H9 (cell line): ENCODE measurements at regions not wholly inside any gene's neighbourhood (a gene's known extent, or its start where the extent isn't known, plus 50 kb on each side); places are given as distances from the start of the nearest gene placed in this dataset.

Experiments
- DNase-seq: peaks from one replicate; pipeline ENCODE4 v3.0.0-alpha.2; 2017
- H2AFZ ChIP-seq: one replicate; pipeline ENCODE4 v1.6.1; 2013; ENCODE audit warnings: mild to moderate bottlenecking, low read length, control low read depth, moderate library complexity
- H2AK5ac ChIP-seq: 2 replicates; pipeline ENCODE4 v1.6.1; 2013; ENCODE audit warnings: low read length, control low read depth, mixed read lengths; ENCODE audit not compliant: insufficient read length
- H2BK120ac ChIP-seq: one replicate; pipeline ENCODE4 v1.6.1; 2013; ENCODE audit warnings: low read depth, mild to moderate bottlenecking, low read length, control low read depth, inconsistent platforms; ENCODE audit not compliant: poor library complexity, severe bottlenecking
- H2BK12ac ChIP-seq: 2 replicates; pipeline ENCODE4 v1.6.1; 2013; ENCODE audit warnings: low read length, control low read depth, mixed read lengths, low read depth; ENCODE audit not compliant: insufficient read length
- H2BK15ac ChIP-seq: 2 replicates; pipeline ENCODE4 v1.6.1; 2013; ENCODE audit warnings: low read depth, low read length, control low read depth
- H2BK20ac ChIP-seq: one replicate; pipeline ENCODE4 v1.6.1; 2013; ENCODE audit warnings: low read depth, mild to moderate bottlenecking, low read length, control low read depth, inconsistent platforms; ENCODE audit not compliant: poor library complexity, severe bottlenecking
- H2BK5ac ChIP-seq: 2 replicates; pipeline ENCODE4 v1.6.1; 2013; ENCODE audit warnings: low read length, control low read depth, mixed read lengths; ENCODE audit not compliant: insufficient read length
- H3K14ac ChIP-seq: 2 replicates; pipeline ENCODE4 v1.6.1; 2013; ENCODE audit warnings: low read length, control low read depth; ENCODE audit not compliant: insufficient read depth
- H3K18ac ChIP-seq: 2 replicates; pipeline ENCODE4 v1.6.1; 2013; ENCODE audit warnings: low read depth, mild to moderate bottlenecking, mixed read lengths, low read length, control low read depth; ENCODE audit not compliant: insufficient read length
- H3K23ac ChIP-seq: 2 replicates; pipeline ENCODE4 v1.6.1; 2013; ENCODE audit warnings: low read length, control low read depth, mixed read lengths, low read depth; ENCODE audit not compliant: insufficient read length
- H3K23me2 ChIP-seq: 2 replicates; pipeline ENCODE4 v1.6.1; 2013; ENCODE audit warnings: low read depth, mild to moderate bottlenecking, mixed read lengths, low read length, control low read depth; ENCODE audit not compliant: insufficient read length, poor library complexity, severe bottlenecking
- H3K27ac ChIP-seq: 2 replicates; pipeline ENCODE4 v1.5.1; 2013; ENCODE audit warnings: low read length, control low read depth, mixed read lengths, low read depth; ENCODE audit not compliant: insufficient read length
- H3K27me3 ChIP-seq: 2 replicates; pipeline ENCODE4 v1.6.1; 2013; ENCODE audit warnings: low read length, control low read depth, inconsistent platforms; ENCODE audit not compliant: insufficient read depth
- H3K4ac ChIP-seq: 2 replicates; pipeline ENCODE4 v1.6.1; 2013; ENCODE audit warnings: low read depth, mild to moderate bottlenecking, control low read depth, inconsistent platforms, low read length, moderate library complexity
- H3K4me1 ChIP-seq: 2 replicates; pipeline ENCODE4 v1.6.1; 2013; ENCODE audit warnings: low read length, control low read depth, inconsistent platforms; ENCODE audit not compliant: insufficient read depth
- H3K4me2 ChIP-seq: 2 replicates; pipeline ENCODE4 v1.6.1; 2013; ENCODE audit warnings: low read length, control low read depth, mixed read lengths; ENCODE audit not compliant: insufficient read length, insufficient read depth
- H3K56ac ChIP-seq: 2 replicates; pipeline ENCODE4 v1.6.1; 2013; ENCODE audit warnings: low read depth, mild to moderate bottlenecking, mixed read lengths, low read length, control low read depth; ENCODE audit not compliant: insufficient read length
- H3K79me1 ChIP-seq: 2 replicates; pipeline ENCODE4 v1.6.1; 2013; ENCODE audit warnings: low read depth, mild to moderate bottlenecking, moderate library complexity, low read length, control low read depth, inconsistent platforms; ENCODE audit not compliant: insufficient read depth, poor library complexity, severe bottlenecking
- H3K79me2 ChIP-seq: 2 replicates; pipeline ENCODE4 v1.6.1; 2013; ENCODE audit warnings: low read length, control low read depth, inconsistent platforms; ENCODE audit not compliant: insufficient read depth
- H3K9ac ChIP-seq: 2 replicates; pipeline ENCODE4 v1.6.1; 2013; ENCODE audit warnings: low read length, control low read depth, mixed read lengths; ENCODE audit not compliant: insufficient read length; ENCODE audit errors: extremely low read depth
- H3K9me3 ChIP-seq: one replicate; pipeline ENCODE4 v1.6.1; 2013; ENCODE audit warnings: low read depth, low read length, inconsistent platforms; ENCODE audit not compliant: control insufficient read depth
- H3T11ph ChIP-seq: one replicate; pipeline ENCODE4 v1.6.1; 2013; ENCODE audit warnings: mild to moderate bottlenecking, low read length, control low read depth, inconsistent platforms
- H4K20me1 ChIP-seq: one replicate; pipeline ENCODE4 v1.6.1; 2013; ENCODE audit not compliant: control insufficient read depth, insufficient read length, insufficient read depth
- H4K5ac ChIP-seq: 2 replicates; pipeline ENCODE4 v1.6.1; 2013; ENCODE audit warnings: low read depth, mild to moderate bottlenecking, mixed read lengths, low read length, control low read depth; ENCODE audit not compliant: insufficient read length
- H4K8ac ChIP-seq: replicated peaks from 2 replicates; pipeline ENCODE4 v1.6.1; 2013; ENCODE audit warnings: low read length, control low read depth, mixed read lengths, low read depth; ENCODE audit not compliant: insufficient read length
- H4K91ac ChIP-seq: 2 replicates; pipeline ENCODE4 v1.6.1; 2013; ENCODE audit warnings: low read depth, mild to moderate bottlenecking, moderate library complexity, mixed read lengths, low read length, control low read depth; ENCODE audit not compliant: insufficient read length
- H3K27ac Mint-ChIP-seq, 3 experiments: 2 replicates in 2 of 3; 3 replicates in 1 of 3; pipeline ENCODE4 v1.8.0; 2020 to 2021; ENCODE audit warnings: mixed read lengths in 3 of 3, mild to moderate bottlenecking in 1 of 3, moderate library complexity in 1 of 3
- H3K27me3 Mint-ChIP-seq: 2 replicates; pipeline ENCODE4 v1.8.0; 2021; ENCODE audit warnings: low read depth, mild to moderate bottlenecking, moderate library complexity, mixed read lengths
- H3K36me3 Mint-ChIP-seq, 3 experiments: 2 replicates in 2 of 3; 3 replicates in 1 of 3; pipeline ENCODE4 v1.8.0; 2020 to 2021; ENCODE audit warnings: low read depth in 3 of 3, mixed read lengths in 3 of 3; ENCODE audit not compliant: insufficient read depth in 1 of 3
- H3K4me1 Mint-ChIP-seq, 2 experiments: 2 replicates each; pipeline ENCODE4 v1.8.0; 2020; ENCODE audit warnings: mixed read lengths in 2 of 2
- H3K4me3 Mint-ChIP-seq, 2 experiments: 2 replicates in 1 of 2; 3 replicates in 1 of 2; pipeline ENCODE4 v1.8.0; 2020 to 2021; ENCODE audit warnings: mild to moderate bottlenecking in 2 of 2, mixed read lengths in 2 of 2, moderate library complexity in 1 of 2
- H3K9me3 Mint-ChIP-seq, 2 experiments: 2 replicates in 1 of 2; 3 replicates in 1 of 2; pipeline ENCODE4 v1.8.0; 2020; ENCODE audit warnings: mild to moderate bottlenecking in 2 of 2, mixed read lengths in 2 of 2, moderate library complexity in 1 of 2
- CTCF ChIP-seq: fragments of 200-600 bp; sonication (generic); conservative IDR thresholded peaks from 3 replicates; pipeline ENCODE4 v1.8.0; 2021; ENCODE audit warnings: antibody characterized with exemption, mild to moderate bottlenecking

- Histone ChIP-seq H4K91ac (no peak overlapping the region), H3K79me1 (no peaks in the 10 kb centered on the region), H3T11ph (no peak overlapping the region), H2AK5ac (no peak overlapping the region), H2BK120ac (no peak overlapping the region), H3K23me2 (no peaks in the 10 kb centered on the region), H3K56ac (no peak overlapping the region), H2BK5ac (no peak overlapping the region), H3K23ac (no peak overlapping the region), H3K79me2 (no peaks in the 10 kb centered on the region), H2AFZ (no peak overlapping the region), H3K4me2 (no peak overlapping the region), H4K20me1 (no peaks in the 10 kb centered on the region), H3K27me3 (no peaks in the 10 kb centered on the region), H4K8ac (no peak overlapping the region), H3K18ac (no peak overlapping the region), H4K5ac (no peak overlapping the region), H3K9me3 (no peaks in the 10 kb centered on the region), H3K27ac (no peak overlapping the region), H3K9ac (no peak overlapping the region), H3K14ac (no peak overlapping the region), H2BK12ac (no peak overlapping the region), H3K4me1 (no peaks in the 10 kb centered on the region), H2BK20ac (no peak overlapping the region), H3K4ac (no peak overlapping the region), H2BK15ac (no peak overlapping the region)
- no peak for TF ChIP-seq CTCF
- Mint-ChIP-seq H3K9me3 (no peaks in the 10 kb centered on the region), H3K36me3 (no peaks in the 10 kb centered on the region), H3K4me3 (no peak overlapping the region), H3K27ac (no peak overlapping the region), H3K4me1 (no peaks in the 10 kb centered on the region), H3K27me3 (no peaks in the 10 kb centered on the region)
- no peak for DNase-seq
Measured at GRCh38 chr7:18330548-18330947, 165.0 kb upstream of the HDAC9 start.
